ENCODE measurements at regions not wholly inside any gene's neighbourhood (a gene's known extent, or its start where the extent isn't known, plus 50 kb on each side); places are given as distances from the start of the nearest gene placed in this dataset.

DNA sequence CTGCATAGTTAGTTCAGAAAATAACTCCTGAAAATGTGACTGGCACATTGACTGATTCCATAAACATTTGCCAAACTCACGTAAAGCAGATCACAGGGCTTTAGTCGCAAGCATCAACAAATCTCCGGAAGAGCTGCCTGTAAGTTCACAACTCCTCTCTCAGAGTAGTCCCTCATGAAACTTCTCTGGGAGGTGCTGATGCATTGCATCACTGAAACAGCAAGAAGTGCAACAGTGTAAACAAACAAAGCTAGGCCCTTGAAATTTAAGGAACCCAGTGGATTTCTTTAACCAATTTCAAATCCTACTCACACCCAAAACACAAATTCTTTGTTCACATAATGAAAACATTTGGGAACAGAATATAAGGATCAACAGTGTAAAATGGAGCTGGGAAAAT is 1691.7 kb upstream of the FLRT2 start:
- no peaks in the 10 kb centered on the region for H3K27me3 ChIP-seq (replicated peaks; ENCODE audit: insufficient read depth)
- no peak overlapping the region for H2AFZ ChIP-seq
- H3K36me3 ChIP-seq (ENCODE audit: low read depth): no peaks in the 10 kb centered on the region
- H3K4me1 ChIP-seq (ENCODE audit: insufficient read depth): no peaks in the 10 kb centered on the region
- no peaks in the 10 kb centered on the region for H3K9me3 ChIP-seq (ENCODE audit: low read depth)
- no peak overlapping the region for H3K4me3 ChIP-seq
- H3F3A ChIP-seq (ENCODE audit: insufficient read depth): no peaks in the 10 kb centered on the region
- H3K27ac ChIP-seq: no peak overlapping the region
- no peak overlapping the region for H3K9ac ChIP-seq
- no peak overlapping the region for H3K4me2 ChIP-seq (ENCODE audit: unreplicated experiment)
- in situ Hi-C loops (cut with MboI): no loop called here
- H3K9me2 ChIP-seq (ENCODE audit: insufficient read depth): no peaks in the 10 kb centered on the region
- no peaks in the 10 kb centered on the region for H4K20me1 ChIP-seq (ENCODE audit: insufficient read depth)
- WGBS, 2 experiments (ENCODE audit: low coverage in 1 of 2, low lambda C conversion rate in 2 of 2, missing lambda C conversion rate in 2 of 2): 60% methylated on average over 3 of the region's 3 CpGs
- DNase-seq: no peak
- no peak for TF ChIP-seq EZH2phosphoT487 (IDR thresholded peaks at IDR 0.05; ENCODE audit: insufficient read depth, low read depth)
- no peak for TF ChIP-seq EZH2 (IDR thresholded peaks at IDR 0.05; ENCODE audit: insufficient read depth, poor library complexity, severe bottlenecking)
- no peaks in the 10 kb centered on the region for H3K79me2 ChIP-seq (ENCODE audit: insufficient read depth)

DNA sequence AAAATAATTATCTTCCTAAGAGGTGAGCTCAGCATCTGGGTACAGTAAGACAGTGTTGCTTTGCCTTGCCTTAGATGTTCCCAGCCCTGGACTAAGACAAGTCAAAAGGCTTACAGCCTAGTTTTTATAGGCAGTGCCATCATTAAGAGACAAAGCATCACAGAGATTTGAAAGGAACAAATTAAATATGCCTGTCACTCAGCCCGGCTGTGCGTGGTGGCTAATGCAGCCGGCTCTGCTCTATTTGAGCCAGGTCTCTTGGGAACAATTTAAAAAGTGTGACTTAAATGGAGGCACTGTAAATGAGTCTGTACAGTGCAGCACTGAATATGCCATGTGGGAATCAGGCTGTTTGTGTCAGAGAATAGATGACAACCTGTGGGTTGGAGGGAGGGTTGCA is 1687.4 kb upstream of the FLRT2 start:
- in situ Hi-C loops (cut with MboI): no loop called here
- H3K27ac ChIP-seq: no peak overlapping the region
- no peaks in the 10 kb centered on the region for H4K20me1 ChIP-seq (ENCODE audit: insufficient read depth)
- no peaks in the 10 kb centered on the region for H3K36me3 ChIP-seq (ENCODE audit: low read depth)
- H3K4me3 ChIP-seq: no peak overlapping the region
- TF ChIP-seq EZH2 (IDR thresholded peaks at IDR 0.05; ENCODE audit: insufficient read depth, poor library complexity, severe bottlenecking) (no peak), EZH2phosphoT487 (IDR thresholded peaks at IDR 0.05; ENCODE audit: insufficient read depth, low read depth) (no peak)
- H3F3A ChIP-seq (ENCODE audit: insufficient read depth): no peaks in the 10 kb centered on the region
- no peak overlapping the region for H3K9ac ChIP-seq
- H3K27me3 ChIP-seq (replicated peaks; ENCODE audit: insufficient read depth): no peaks in the 10 kb centered on the region
- H2AFZ ChIP-seq: no peak overlapping the region
- H3K4me1 ChIP-seq (ENCODE audit: insufficient read depth): no peaks in the 10 kb centered on the region
- WGBS, 2 experiments (ENCODE audit: low coverage in 1 of 2, low lambda C conversion rate in 2 of 2, missing lambda C conversion rate in 2 of 2): 31 to 50% methylated on average over 3 of the region's 3 CpGs
- H3K9me2 ChIP-seq (ENCODE audit: insufficient read depth): no peaks in the 10 kb centered on the region
- no peaks in the 10 kb centered on the region for H3K79me2 ChIP-seq (ENCODE audit: insufficient read depth)
- DNase-seq: no peak
- no peak overlapping the region for H3K4me2 ChIP-seq (ENCODE audit: unreplicated experiment)
- H3K9me3 ChIP-seq (ENCODE audit: low read depth): no peaks in the 10 kb centered on the region

DNA sequence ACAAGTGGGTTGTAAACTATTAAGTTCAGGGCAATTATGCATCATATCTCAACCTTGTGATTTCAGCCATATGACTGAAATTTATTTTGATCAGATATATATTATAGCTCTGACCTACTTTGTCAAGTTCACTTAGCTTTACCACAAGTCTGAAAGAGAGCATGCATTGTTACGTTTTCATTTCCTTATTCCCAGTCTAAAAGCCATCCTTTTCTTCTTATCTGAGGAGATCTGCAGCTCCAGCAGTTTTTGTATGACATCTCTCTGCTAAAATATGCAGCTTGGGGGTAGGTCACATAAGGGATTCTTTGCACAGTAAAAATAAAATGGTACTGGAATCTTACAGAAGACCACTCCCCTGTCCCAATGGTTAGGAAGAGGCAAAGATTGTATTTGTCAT is 1682.8 kb upstream of the FLRT2 start:
- Histone ChIP-seq H3K36me3 (ENCODE audit: low read depth) (no peaks in the 10 kb centered on the region), H3K9me2 (ENCODE audit: insufficient read depth) (no peaks in the 10 kb centered on the region), H4K20me1 (ENCODE audit: insufficient read depth) (no peaks in the 10 kb centered on the region), H3F3A (ENCODE audit: insufficient read depth) (no peaks in the 10 kb centered on the region), H3K4me3 (no peak overlapping the region), H3K9me3 (ENCODE audit: low read depth) (no peaks in the 10 kb centered on the region), H3K27me3 (replicated peaks; ENCODE audit: insufficient read depth) (no peaks in the 10 kb centered on the region), H2AFZ (no peak overlapping the region), H3K79me2 (ENCODE audit: insufficient read depth) (no peaks in the 10 kb centered on the region), H3K9ac (no peak overlapping the region), H3K27ac (no peak overlapping the region), H3K4me2 (ENCODE audit: unreplicated experiment) (no peak overlapping the region), H3K4me1 (ENCODE audit: insufficient read depth) (no peaks in the 10 kb centered on the region)
- DNase-seq: no peak
- WGBS, 2 experiments (ENCODE audit: low coverage in 1 of 2, low lambda C conversion rate in 2 of 2, missing lambda C conversion rate in 2 of 2): 5% methylated on average over 1 of the region's 1 CpG
- TF ChIP-seq EZH2 (IDR thresholded peaks at IDR 0.05; ENCODE audit: insufficient read depth, poor library complexity, severe bottlenecking) (no peak), EZH2phosphoT487 (IDR thresholded peaks at IDR 0.05; ENCODE audit: insufficient read depth, low read depth) (no peak)
- in situ Hi-C loops (cut with MboI): no loop called here

DNA sequence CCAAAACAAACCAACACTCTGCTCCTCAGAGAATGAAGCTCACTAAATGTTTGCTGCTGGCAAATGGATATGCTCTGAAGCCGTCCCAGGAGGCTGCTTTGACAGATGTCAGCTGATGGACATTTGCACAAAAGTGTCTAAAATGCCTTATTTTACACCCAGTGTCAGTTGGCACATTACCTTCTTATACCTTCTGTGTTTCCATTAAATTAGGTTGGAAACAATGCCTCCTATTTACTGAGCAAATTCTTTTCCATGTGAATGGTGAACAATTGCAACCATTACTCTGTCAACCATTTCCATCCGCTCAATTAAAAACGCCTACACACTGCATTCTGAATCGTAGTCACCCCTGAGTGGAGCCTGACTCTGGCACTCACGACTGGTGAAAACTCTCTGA is 1679.9 kb upstream of the FLRT2 start:
- TF ChIP-seq EZH2phosphoT487 (IDR thresholded peaks at IDR 0.05; ENCODE audit: insufficient read depth, low read depth) (no peak), EZH2 (IDR thresholded peaks at IDR 0.05; ENCODE audit: insufficient read depth, poor library complexity, severe bottlenecking) (no peak)
- Histone ChIP-seq H3K4me1 (ENCODE audit: insufficient read depth) (no peaks in the 10 kb centered on the region), H3K9me3 (ENCODE audit: low read depth) (no peaks in the 10 kb centered on the region), H3F3A (ENCODE audit: insufficient read depth) (no peaks in the 10 kb centered on the region), H3K79me2 (ENCODE audit: insufficient read depth) (no peaks in the 10 kb centered on the region), H3K9ac (no peak overlapping the region), H3K36me3 (ENCODE audit: low read depth) (no peaks in the 10 kb centered on the region), H3K4me3 (no peak overlapping the region), H3K9me2 (ENCODE audit: insufficient read depth) (no peaks in the 10 kb centered on the region), H3K4me2 (ENCODE audit: unreplicated experiment) (no peak overlapping the region), H4K20me1 (ENCODE audit: insufficient read depth) (no peaks in the 10 kb centered on the region), H2AFZ (no peak overlapping the region), H3K27ac (no peak overlapping the region), H3K27me3 (replicated peaks; ENCODE audit: insufficient read depth) (no peaks in the 10 kb centered on the region)
- in situ Hi-C loops (cut with MboI): no loop called here
- no peak for DNase-seq
- 22 to 30% methylated on average over 5 of the region's 5 CpGs for WGBS, 2 experiments (ENCODE audit: low coverage in 1 of 2, low lambda C conversion rate in 2 of 2, missing lambda C conversion rate in 2 of 2)

DNA sequence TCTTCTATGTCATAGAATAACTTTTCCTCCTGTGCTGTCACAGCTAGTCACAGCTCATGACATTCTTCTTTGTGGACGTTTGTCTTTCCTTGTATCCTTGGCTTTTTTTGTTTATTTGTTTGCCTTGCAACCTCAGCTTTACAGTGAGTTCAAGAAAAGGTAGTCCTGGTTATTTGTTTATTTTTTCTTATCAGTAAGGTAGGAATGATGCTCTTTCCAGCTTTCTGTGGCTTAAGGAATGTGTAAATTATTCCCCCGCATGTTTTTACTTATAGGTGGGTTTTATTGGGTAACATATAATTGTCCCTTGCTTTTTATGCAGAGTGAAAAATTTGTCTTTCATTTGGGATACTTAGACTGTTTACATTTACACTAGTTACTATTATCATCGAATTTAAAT is 1673.6 kb upstream of the FLRT2 start:
- in situ Hi-C loops (cut with MboI): no loop called here
- Histone ChIP-seq H3F3A (ENCODE audit: insufficient read depth) (no peaks in the 10 kb centered on the region), H3K9me2 (ENCODE audit: insufficient read depth) (no peaks in the 10 kb centered on the region), H3K9ac (no peak overlapping the region), H3K27ac (no peak overlapping the region), H2AFZ (no peak overlapping the region), H3K79me2 (ENCODE audit: insufficient read depth) (no peaks in the 10 kb centered on the region), H3K9me3 (ENCODE audit: low read depth) (no peaks in the 10 kb centered on the region), H3K36me3 (ENCODE audit: low read depth) (no peaks in the 10 kb centered on the region), H3K27me3 (replicated peaks; ENCODE audit: insufficient read depth) (no peaks in the 10 kb centered on the region), H3K4me1 (ENCODE audit: insufficient read depth) (no peaks in the 10 kb centered on the region), H3K4me2 (ENCODE audit: unreplicated experiment) (no peak overlapping the region), H3K4me3 (no peak overlapping the region), H4K20me1 (ENCODE audit: insufficient read depth) (no peaks in the 10 kb centered on the region)
- TF ChIP-seq EZH2 (IDR thresholded peaks at IDR 0.05; ENCODE audit: insufficient read depth, poor library complexity, severe bottlenecking) (no peak), EZH2phosphoT487 (IDR thresholded peaks at IDR 0.05; ENCODE audit: insufficient read depth, low read depth) (no peak)
- WGBS, 2 experiments (ENCODE audit: low coverage in 1 of 2, low lambda C conversion rate in 2 of 2, missing lambda C conversion rate in 2 of 2): 23 to 28% methylated on average over 3 of the region's 3 CpGs
- DNase-seq: no peak
